ENCODE measurements at regions not wholly inside any gene's neighbourhood (a gene's known extent, or its start where the extent isn't known, plus 50 kb on each side); places are given as distances from the start of the nearest gene placed in this dataset.
"Not testable (repeated sequence)": the region's sequence is repeated elsewhere in the genome, so short reads cannot be mapped to it uniquely, and the experiment has no call there.

DNA sequence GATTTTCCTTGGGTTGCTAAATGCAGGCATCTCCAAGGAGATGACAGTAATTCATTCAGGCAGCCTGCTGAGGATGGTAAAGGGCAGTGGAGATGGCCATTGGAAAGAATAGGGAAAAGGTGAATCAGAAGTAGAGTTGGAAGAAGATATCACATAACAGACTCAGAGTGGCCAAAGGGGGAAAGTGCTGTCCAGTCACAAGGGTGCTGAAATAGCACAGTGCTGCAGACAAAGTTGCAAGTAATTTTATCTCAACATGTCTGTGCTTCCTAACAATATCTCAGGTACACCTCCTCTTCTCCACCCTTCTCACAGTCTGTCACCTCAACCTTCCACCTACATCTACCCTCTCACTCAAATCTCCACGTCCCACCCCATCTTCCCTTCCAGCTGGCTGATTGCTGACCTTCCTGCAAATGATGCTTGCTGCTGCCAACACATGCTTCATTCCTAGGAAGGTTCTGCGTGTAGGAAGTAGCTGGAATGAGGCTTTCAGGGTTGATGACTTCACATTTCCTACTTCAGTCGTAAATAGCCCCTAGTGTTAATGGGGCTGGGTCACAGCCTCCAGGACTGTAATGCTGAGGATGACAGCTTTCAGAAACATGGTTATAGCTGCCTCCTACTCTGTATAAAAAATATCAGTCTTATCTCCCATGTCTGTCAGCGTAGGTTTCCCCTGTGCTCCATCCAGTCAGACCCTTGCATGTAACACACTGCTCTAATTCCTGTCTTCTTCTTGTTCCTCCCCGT is 123.9 kb downstream of the CTNND1 start:
- intact Hi-C loops (cut with DNase I): no loop called here
- H3K4me3 ChIP-seq: no peak overlapping the region
- no peaks in the 10 kb centered on the region for H3K36me3 ChIP-seq (ENCODE audit: insufficient read depth in 1 of 2, low read depth in 1 of 2)
- H3K9me3 ChIP-seq: no peaks in the 10 kb centered on the region
- ATAC-seq: no peak
- TF ChIP-seq, protein P1, sequence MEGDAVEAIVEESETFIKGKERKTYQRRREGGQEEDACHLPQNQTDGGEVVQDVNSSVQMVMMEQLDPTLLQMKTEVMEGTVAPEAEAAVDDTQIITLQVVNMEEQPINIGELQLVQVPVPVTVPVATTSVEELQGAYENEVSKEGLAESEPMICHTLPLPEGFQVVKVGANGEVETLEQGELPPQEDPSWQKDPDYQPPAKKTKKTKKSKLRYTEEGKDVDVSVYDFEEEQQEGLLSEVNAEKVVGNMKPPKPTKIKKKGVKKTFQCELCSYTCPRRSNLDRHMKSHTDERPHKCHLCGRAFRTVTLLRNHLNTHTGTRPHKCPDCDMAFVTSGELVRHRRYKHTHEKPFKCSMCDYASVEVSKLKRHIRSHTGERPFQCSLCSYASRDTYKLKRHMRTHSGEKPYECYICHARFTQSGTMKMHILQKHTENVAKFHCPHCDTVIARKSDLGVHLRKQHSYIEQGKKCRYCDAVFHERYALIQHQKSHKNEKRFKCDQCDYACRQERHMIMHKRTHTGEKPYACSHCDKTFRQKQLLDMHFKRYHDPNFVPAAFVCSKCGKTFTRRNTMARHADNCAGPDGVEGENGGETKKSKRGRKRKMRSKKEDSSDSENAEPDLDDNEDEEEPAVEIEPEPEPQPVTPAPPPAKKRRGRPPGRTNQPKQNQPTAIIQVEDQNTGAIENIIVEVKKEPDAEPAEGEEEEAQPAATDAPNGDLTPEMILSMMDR (IDR thresholded peaks at IDR 0.05): no peak
- no peaks in the 10 kb centered on the region for H3K4me1 ChIP-seq
- H3K27ac ChIP-seq: no peak overlapping the region
- 35 to 41% (median 37%) methylated on average over 5 of the region's 5 CpGs for WGBS, 3 donors
- DNase-seq: no peak
- no peaks in the 10 kb centered on the region for H3K27me3 ChIP-seq (ENCODE audit: insufficient read depth in 3 of 3, low read length in 2 of 3)

DNA sequence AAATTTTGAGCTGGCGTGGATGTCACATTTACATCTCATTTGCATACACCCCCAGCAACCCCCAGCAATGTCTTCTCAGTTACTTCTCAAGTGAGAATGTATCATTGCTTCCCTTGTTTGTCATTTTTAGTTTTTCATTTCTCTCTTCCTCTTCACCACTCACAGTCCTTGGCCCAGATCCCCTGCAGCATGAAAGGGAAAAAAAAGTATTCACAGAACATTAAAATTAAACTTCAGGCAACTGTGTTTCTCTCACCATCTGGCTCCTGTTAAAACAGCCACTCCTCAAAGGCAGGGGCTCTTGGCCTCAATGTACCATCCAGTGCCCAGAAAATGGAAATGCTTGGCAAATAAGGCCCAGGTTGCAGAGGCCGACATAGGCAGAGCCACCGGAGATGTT is 126.8 kb downstream of the CTNND1 start:
- intact Hi-C loops (cut with DNase I): no loop called here
- no peaks in the 10 kb centered on the region for H3K36me3 ChIP-seq (ENCODE audit: insufficient read depth in 1 of 2, low read depth in 1 of 2)
- no peaks in the 10 kb centered on the region for H3K9me3 ChIP-seq
- no peaks in the 10 kb centered on the region for H3K4me1 ChIP-seq
- WGBS, 3 donors: 72 to 86% (median 85%) methylated on average over 3 of the region's 3 CpGs
- H3K27me3 ChIP-seq (ENCODE audit: insufficient read depth in 3 of 3, low read length in 2 of 3): no peaks in the 10 kb centered on the region
- no peak overlapping the region for H3K27ac ChIP-seq
- ATAC-seq (no peak), DNase-seq (no peak)
- H3K4me3 ChIP-seq: no peak overlapping the region
- TF ChIP-seq, protein P1 (IDR thresholded peaks at IDR 0.05): no peak

DNA sequence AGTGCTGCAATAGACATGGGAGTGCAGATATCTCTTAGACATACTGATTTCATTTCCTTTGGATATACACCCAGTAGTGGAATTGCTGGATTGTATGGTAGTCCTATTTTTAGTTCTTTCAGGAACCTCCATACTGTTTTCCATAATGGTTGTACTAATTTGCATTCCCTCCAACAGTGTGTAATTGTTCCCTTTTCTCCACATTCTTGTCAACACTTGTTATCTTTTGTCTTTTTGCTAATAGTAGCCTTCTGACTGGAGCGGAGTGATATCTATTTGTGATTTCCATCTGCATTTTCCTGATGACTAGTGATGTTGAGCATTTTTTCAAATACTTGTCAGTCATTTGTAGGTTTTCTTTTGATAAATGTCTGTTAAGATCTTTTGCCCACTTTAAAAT is 128.9 kb downstream of the CTNND1 start:
- no peak for ATAC-seq
- H3K36me3 ChIP-seq (ENCODE audit: insufficient read depth in 1 of 2, low read depth in 1 of 2): no peaks in the 10 kb centered on the region

DNA sequence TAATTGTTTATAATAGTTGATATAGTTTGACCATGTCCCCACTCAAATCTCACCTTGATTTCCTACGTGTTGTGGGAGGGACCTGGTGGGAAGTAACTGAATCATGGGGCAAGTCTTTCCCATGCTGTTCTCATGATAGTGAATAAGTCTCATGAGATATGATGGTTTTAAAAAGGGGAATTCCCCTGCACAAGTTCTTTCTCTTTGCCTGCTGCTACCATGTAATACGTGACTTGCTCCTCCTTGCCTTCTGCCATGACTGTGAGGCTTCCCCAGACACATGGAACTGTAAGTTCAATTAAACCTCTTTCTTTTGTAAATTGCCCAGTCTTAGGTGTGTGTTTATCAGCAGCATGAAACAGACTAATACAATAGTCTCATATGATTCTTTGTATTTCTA is 130.5 kb upstream of the OR9Q1 start:
- ATAC-seq; DNase-seq; H3K36me3 ChIP-seq (ENCODE audit: insufficient read depth in 1 of 2, low read depth in 1 of 2); H3K27me3 ChIP-seq (ENCODE audit: insufficient read depth in 3 of 3, low read length in 2 of 3); H3K27ac ChIP-seq; H3K9me3 ChIP-seq; H3K4me1 ChIP-seq; H3K4me3 ChIP-seq; intact Hi-C loops (cut with DNase I): not testable (repeated sequence)
- 56 to 66% (median 65%) methylated on average over 2 of the region's 2 CpGs for WGBS, 3 donors

More for the DNA sequence above, 128.9 kb downstream of the CTNND1 start:
- no peaks in the 10 kb centered on the region for H3K9me3 ChIP-seq
- WGBS, 3 donors: 86 to 91% (median 86%) methylated on average over 1 of the region's 1 CpG
- intact Hi-C loops (cut with DNase I): no loop called here
- TF ChIP-seq, protein P1 (IDR thresholded peaks at IDR 0.05): no peak
- H3K27ac ChIP-seq: no peak overlapping the region
- H3K4me1 ChIP-seq: no peaks in the 10 kb centered on the region
- H3K4me3 ChIP-seq: no peak overlapping the region
- no peak for DNase-seq
- no peaks in the 10 kb centered on the region for H3K27me3 ChIP-seq (ENCODE audit: insufficient read depth in 3 of 3, low read length in 2 of 3)

DNA sequence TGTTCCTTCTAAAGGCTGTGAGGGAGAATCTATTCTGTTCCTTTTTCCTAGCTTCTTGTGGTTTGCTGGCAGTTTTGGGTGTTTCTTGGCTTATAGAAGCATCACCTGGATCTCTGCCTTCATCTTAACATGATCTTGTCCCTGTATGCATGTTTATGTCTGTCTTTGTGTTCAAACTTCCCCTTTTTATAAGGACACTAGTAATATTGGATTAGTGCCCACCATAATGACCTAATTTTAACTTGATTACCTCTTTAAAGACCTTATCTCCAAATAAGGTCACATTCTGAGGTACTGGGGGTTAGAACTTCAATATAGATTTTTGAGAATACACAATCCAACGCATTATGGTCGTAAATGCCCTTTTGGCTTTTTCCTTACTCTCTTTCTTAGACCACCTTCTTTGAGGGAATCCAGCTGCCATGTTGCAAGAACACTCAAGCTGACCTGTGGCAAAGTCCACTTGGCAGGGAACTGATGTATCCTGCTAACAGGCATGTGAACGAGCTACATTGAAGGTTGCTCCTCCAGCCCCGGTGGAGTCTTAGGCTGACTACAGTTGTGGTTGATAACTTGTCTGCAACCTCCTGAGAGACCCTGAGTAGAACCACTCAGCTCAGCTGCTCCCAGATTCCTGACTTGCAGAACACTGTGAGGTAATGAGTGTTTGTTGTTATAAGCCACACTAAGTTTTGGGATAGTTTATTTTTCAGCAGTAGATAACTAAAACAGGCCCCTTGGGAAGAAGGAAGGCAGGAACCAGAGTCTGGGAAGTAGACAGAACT is 127.1 kb upstream of the OR9Q1 start:
- DNase-seq: no peak
- intact Hi-C loops (cut with DNase I): no loop called here
- 76 to 88% (median 79%) methylated on average over 4 of the region's 4 CpGs for WGBS, 3 donors

More for the DNA sequence above, 127.1 kb upstream of the OR9Q1 start:
- H3K27ac ChIP-seq: no peak overlapping the region
- H3K9me3 ChIP-seq: no peaks in the 10 kb centered on the region
- H3K36me3 ChIP-seq (ENCODE audit: insufficient read depth in 1 of 2, low read depth in 1 of 2): no peaks in the 10 kb centered on the region
- H3K4me1 ChIP-seq: no peaks in the 10 kb centered on the region
- no peaks in the 10 kb centered on the region for H3K27me3 ChIP-seq (ENCODE audit: insufficient read depth in 3 of 3, low read length in 2 of 3)
- no peak for ATAC-seq
- TF ChIP-seq, protein P1 (IDR thresholded peaks at IDR 0.05): no peak
- H3K4me3 ChIP-seq: no peak overlapping the region

Data from psoas muscle (tissue), 7 donors.